Left renal cortex interstitium (tissue), 4 donors: ENCODE measurements at regions not wholly inside any gene's neighbourhood (a gene's known extent, or its start where the extent isn't known, plus 50 kb on each side); places are given as distances from the start of the nearest gene placed in this dataset.

Experiments used
- DNase-seq, 4 donors: peaks; one replicate each; pipeline ENCODE4 v3.0.0-alpha.2; 2013; ENCODE audit warnings: low read depth in 4 of 4, low spot score in 2 of 4, missing footprints in 1 of 4

DNA sequence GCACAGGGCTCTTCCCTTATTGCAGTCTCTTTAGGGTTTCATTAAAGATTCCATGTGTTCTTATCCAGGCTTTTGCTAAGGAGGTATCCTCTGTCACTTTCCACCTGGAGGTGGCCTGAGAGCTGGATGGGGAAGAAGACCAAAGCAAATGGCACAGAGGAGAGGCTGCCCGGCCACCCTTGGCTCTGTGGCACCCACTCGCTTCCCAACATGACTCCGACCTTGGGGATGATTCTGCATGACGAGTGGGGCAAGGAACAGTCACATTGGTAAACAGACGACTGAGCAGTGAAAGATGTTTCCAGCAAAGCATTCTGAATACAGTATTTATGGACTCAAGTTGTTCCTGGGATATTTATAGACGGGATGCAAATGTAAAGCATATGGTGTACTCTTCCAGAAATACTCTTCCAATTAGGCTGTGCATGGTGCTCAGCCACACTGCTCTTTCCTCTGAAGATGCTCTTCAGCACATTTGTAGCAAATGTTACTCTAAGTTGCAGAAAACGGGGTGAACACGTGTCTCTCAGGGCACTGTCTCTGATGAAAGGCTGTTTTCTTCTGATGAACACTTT lies 377.1 kb upstream of the HS6ST1 start:
- no peak for DNase-seq

DNA sequence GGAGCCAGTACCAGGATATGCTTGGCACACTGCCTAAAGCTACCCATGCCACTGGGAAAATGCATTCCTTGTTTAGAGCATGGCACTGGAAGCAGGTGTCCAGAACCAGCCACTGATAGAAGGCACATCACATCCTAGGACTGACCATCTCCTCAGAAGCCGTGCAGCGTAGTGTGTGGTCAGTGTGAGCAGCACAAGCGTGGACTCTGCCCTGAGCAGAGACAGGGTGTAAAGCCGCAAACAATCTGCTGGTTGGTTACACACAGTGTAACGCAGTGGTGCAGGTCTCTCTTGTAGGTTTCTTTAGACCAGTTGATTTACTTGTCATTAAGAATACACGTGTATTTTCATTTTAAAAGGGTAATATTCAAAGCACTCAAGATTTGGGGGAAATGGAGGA lies 377.8 kb upstream of the HS6ST1 start:
- DNase-seq: no peak

DNA sequence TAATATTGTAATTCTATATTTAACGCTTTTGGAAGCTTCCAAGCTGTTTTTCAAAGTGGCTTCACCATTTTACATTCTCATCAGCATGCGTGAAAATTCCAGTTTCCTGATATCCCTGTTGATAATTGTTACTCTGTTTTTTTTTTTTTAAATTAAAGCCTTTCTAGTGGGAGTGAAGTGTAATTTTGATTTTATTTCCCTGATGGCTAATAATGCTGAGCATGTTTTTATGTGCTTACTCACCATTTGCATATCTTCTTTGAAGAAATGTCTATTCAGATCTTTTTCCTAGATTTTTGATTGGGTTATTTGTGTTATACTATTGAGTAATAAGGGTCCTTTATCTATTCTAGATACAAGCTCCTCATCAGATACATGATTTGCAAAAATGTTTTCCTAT lies 382.8 kb upstream of the HS6ST1 start:
- DNase-seq: no peak

DNA sequence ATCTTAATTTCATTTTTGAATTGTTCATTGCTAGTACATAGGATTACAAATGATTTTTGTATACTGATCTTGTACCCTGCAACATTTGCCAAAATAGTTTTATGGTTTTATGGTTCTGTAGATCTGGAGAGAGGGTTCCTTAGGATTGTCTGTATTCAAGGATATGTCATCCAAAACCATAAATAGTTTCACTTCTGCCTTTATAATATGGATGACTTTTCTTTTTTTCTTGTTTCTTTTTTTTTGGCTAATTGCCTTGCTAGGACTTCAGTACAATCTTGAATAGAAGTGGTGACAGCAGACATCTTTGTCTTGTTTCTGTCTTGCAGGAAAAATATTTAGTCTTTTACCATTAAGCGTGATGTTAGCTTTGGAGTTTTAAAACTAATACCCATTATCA lies 383.9 kb upstream of the HS6ST1 start:
- no peak for DNase-seq

DNA sequence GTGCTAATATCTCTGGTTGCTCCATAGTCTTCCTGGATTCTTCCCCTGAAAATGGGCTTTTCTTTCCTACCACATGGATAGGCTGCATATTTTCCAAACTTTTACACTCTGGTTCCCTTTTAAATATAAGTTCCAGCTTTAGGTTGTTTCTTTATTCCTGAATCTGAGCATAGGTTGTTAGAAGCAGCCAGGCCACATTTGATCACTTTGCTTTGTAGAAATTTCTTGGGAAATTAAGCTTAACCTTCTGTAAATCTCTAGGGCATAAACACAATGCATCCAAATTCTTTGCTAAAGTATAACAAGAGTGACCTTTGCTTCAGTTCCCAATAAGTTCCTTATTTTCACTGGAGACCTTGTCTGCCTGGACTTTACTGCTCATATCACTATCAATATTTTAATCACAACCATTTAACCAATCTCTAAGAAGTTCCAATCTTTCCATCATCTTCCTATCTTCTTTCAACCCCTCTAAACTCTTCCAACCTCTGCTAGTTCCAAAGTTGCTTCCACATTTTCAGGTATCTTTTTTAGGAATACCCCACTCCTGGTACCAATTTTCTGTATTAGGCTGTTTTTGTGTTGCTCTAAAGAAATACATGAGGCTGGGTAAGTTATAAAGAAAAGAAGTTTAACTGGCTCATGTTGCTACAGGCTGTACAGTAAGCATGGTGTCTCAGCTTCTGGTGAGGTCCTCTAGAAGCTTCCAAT lies 389.6 kb upstream of the HS6ST1 start:
- no peak for DNase-seq

DNA sequence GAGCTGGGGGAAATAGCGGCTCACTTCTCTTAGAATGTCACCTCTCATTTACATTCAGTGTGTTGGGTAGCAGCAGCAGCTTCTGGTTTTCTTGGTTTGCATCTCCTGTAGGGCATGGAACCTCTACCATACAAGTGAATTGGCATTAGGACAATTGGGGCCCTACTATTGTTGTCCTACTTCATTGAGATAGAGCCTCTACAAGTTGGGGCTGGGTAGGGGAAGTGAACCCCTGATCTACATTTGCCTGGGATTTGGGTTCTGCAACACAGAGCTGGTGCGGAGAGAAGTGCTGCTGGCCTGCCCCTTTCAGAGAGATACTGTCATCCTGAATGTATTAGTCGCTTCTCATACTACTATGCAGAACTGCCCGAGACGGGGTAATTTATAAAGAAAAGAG lies 391.6 kb upstream of the HS6ST1 start:
- DNase-seq: no peak

DNA sequence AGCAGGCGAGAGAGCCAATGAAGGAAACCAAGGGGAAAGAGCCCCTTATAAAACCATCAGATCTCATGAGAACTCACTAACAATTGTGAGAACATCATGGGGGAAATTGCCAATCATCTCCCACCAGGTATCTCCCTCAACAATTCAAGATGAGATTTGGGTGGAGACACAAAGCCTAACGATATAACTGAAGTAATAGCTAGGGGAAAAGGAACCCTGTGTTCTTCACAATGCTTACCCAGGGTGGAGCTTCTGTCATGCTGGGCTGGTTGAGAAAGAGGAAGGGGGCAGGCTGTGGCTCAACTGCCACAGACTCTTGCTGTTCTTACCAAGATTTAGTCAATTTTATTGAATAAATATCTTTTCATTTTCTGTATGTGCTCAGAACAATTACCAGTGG lies 392.1 kb upstream of the HS6ST1 start:
- DNase-seq: no peak

DNA sequence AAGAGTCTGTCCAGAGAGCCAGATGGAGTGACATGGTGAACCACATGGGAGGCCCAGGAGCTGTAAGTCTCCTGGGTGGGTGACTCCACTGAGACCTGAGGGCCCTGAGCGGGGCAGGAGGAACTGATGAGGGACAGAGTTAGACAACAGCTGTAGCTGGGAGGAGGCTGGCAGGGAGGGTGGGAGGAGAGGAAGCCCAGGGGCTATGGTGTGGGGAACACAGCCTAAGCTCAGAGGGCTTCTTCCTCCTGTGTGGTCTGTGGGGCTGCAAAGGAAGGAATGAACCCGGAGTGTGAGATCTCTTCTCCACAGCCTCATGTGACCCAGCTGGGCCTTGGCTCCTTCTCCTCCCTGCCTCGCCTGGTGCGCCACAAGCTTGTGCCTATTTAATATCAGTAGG lies 395.6 kb upstream of the HS6ST1 start:
- no peak for DNase-seq

DNA sequence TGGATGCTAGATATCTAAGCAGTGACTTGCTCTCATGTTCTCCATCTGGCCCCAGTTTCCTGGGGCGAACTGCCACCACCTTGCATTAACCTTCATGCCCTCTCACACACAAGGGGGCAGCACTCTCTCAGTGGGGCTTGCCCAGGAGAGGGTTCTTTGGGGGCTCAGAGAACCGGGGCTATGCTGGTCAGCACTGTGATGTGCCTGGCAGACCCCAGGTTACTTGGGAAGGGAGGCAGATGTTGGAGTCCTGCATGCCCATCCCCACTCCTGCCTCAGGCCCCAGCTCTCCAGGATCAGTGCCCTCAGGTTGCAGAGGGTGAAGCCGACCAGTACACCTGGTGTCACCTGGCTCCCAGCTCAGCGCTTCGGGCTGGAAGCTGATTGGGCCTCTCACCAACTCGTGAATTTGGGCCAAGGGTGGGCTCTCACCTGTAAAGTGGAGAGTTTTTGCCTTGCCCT lies 396.2 kb upstream of the HS6ST1 start:
- no peak for DNase-seq

DNA sequence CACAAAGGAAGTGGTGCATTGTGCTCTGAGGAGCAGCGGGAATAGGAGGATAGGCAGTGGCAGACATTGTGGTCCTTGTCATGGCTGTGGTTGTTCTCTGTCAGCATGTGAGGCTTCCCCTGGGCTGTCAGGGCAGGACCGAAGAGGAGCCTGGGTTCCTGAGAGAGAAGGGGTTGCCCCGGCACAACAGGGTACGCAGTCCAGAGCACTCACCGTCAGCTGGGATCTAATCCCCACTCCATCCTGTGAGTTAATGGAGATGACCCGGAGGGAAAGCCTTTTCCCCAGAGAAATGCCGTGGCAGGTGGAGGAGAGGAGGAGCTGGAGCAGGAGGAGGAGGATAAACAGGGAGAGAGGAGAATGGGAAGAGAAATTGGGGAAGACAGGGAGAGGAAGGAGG lies 396.7 kb upstream of the HS6ST1 start:
- no peak for DNase-seq

DNA sequence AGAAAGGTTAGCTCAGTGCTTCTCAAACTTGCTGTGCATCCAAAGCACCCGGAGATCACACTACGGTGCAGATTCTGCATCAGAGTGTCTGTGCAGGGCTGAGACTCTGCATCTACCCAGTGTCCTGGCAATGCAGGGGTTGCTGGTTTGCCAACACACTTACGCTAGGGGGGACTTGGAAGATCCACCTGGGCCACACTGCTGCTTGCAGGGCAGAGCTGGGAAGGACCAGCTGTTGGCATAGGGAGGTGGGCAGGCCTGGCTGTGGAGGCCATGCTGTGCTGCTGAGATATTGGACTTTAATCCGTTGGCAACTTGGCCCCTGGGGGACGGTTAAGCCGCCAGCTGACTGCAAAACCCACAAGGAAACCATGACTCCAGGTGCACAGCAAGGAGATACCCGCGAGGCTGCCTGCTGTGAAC lies 397.6 kb upstream of the HS6ST1 start:
- no peak for DNase-seq

DNA sequence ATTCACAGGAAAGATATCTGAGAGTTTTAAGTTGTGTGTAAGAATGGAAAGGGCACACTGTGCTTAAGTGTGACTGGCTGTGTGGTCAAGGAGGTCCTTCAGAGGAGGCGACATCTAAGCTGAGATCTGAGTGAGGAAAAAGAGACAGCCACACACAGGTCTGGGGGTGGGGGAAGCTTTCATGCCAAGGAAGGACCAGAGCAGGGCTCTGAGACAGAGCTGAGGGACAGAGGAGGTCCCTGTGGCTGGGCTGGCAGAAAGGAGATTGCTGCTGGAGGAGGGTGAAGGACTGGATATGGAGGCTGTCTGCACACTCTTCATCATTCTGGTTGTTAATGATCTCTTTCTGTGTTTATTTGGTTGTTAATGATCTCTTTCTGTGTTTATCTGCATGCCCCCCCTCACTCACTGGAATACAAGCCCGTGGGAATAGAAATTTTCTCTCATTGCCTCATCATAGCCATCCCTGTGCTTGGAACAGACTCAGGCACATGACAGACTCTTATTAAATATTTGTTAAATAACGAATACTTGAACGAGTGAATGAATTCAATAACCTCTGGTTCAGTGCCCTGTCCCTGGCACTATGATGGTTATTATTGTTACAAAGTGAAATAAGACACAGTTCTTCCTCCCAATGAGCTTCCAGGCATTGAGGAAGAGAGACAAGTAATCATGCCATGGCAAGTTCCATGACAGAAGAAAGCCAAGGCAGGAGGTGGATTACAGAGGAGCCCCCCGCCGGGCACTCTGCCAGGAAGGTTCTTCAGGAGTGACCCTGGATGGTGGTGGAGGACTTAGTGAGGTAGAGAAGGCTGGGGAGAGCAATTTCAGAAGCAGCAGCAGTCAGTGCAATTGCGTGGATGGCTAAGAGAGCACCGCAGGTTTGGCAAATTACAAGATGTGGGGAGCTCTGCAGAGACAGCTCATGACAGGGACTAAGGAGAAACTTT lies 399.4 kb upstream of the HS6ST1 start:
- DNase-seq: no peak

DNA sequence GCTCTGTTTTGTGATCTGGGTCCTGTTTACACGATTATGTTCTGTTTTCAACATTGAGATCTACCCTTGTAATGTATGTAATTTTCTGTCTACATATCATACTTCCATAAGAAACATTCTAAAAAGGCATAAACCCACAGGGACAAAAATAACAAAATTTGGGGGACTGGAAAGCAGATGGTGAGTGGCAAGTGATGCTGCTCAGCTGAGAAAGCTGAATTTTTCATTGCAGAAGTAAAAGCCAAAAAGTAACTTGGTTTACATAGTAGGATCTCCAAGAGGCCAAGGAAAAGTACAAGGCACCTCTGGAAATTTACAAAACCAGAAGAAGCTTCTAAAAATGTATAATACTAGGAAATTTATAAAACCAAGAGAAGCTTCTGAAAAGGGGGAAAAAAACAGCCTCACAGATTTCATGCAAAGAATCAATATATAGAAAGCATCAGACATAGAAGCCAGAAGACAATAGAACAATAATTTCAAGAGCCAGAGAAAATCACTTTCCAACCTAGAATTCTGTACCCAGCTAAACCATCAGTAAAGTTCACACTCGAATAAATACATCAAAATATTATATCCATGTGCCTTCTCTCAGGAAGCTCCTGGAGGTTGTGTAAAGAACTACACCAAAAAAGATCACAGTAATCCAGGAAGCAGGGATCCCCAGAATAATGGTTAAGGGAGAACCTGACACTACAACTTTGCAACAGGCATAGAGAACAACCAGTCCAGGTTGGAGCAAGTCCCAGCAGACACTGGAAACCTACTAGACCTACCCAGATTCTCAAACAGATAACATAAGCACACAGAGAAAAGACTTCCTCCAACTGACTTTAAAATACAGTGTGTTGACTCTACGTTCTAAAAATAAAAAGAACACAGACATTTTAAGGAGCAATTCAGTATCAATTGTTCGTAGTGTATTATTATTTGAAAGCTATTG lies 401.7 kb upstream of the HS6ST1 start:
- no peak for DNase-seq

DNA sequence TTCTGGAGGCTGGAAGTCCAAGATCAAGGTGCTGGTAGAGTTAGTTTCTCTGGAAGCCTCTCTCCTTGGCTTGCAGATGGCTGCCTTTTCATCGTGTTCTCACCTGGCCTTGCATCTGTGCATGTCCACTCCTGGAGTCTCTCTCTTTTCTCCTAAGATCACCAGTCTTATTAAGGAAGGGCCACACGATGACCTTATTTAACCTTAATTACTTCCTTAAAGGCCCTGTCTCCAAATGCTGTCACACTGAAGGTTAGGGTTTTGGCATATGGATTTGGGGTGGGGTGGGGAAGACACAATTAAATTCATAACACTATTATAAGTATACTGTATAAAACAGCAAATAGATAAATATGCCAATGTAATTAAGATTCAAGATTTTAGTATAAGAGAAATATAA lies 402.4 kb upstream of the HS6ST1 start:
- no peak for DNase-seq

DNA sequence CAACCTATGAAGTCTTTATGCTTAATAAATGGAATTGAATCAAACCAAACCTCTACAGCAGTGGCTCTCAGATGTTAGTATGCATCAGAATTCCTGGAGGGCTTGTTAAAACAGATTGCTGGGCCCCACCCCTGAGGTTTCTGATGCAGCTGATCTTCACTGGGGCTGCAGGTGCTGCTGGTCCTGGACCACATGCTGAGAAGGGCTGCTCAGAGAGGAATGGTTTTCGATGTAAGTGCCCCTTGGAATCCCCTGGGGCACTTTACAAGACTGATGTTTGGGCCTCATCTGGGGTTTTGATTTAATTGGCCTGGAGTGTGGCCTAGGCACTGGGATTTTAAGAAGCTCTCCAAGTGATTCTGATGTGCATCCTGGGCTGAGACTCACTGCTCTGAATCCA lies 403.8 kb upstream of the HS6ST1 start:
- no peak for DNase-seq

DNA sequence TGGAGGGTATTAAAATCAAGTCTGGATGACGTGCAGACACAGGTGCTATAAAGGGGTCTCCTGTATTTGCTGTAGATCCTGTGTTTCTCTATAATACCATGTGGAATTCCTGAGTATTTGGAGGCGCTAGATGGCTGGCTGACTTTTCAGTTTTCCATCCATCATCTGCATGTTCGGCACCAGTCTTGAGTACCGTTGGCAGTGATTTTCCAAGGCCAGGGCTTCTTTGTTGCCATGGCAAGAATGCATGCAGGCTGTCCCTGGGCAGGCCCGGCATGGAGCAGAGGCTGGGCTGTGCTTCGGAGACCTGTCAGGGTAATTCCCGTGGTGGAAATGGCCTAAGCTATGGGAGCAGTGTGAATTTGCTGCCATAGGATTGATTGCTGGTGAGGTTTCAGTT lies 405.9 kb upstream of the HS6ST1 start:
- no peak for DNase-seq

DNA sequence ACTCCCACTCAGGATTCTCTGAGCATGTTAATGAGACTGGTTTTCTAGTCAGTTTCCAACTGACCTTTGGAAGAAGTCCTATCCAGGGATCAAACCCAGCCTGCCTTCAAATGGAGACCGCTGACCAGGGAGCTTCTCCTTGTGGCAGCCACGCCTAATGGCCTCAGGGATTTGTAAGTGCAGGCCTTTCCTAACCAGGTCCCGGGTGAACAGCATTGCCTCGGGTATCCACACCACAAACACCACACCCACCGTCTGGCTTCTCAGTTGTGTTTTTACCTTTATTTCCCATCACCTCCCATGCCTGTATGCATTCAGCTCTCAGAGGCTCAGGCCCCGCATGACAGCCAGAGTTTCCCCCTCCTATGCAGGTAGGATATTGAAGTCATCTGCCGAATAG lies 406.3 kb upstream of the HS6ST1 start:
- DNase-seq: no peak

DNA sequence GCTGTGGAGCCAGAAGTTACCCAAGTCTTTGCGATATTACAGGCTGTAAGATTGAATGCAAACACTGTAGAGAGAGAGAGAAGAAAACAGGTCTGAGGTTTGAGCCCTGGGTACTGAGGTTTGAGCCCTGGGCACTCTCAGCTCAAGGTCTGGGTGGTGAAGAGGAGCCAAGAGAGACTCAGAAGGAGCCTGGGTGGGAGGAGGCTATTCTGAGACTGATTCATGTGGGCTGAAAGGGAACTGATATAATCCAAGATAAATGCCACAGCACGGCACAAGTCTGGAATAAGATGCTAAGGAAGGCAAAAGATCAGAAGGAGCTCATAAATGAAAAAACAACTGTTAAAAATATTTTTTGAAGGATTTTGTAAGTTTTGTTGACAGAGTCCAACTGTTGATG lies 407.6 kb upstream of the HS6ST1 start:
- DNase-seq: no peak

DNA sequence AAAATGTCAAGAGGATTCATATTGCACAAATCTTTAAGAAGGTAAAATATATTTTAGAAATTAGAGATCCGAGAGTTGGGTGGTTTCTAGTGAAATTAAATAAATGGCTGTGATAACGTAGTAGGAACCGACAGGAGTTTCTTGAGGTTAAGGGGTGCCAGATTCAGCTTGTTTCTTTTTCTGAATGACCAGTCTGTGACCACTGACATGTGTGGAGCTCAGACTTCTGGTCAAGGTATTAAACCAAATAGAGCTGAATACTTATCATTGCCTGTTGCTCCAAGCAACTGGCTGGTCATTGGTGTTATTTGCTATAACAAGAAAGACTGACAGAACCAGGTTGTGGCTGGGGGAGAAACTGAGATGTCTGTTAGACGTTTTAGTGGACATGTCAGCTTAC lies 408.2 kb upstream of the HS6ST1 start:
- no peak for DNase-seq

DNA sequence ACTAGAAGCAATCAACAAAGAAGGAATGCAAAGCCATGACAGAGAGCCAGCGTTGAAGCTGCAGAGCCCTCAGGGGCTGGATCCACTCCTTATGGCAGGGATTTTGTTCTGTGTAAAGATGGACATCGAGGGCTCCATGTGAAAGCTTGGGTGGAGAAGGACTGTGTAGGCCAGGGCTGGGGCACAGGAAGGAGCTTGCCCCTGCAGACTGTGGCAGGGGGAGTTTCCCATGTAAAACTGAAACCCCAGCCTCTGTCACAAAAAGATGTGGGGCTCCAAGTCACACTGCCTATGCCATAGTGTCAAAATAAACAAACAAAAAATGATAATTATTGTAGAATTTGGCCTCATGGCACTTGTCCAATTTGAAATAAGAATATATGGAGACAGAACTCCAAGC lies 408.7 kb upstream of the HS6ST1 start:
- DNase-seq: no peak

DNA sequence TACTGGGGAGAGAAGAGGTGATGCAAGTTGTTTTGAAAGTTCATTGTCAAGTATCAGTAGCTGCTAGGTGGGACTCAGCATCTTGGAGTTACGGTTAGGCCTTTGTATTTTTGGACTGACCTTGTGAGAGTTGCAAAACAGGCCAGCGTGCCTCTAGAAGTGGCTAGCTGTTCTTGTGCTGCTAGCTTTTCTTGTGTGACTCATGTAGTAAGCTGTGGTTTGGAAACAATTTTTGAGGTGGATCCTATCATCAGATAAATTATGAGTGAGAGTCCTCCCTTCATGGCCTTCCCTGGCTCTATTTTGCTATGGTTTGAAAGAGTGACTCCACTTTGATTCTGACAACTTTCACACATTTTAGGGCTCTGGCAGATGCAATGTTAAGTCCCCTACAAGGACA lies 409.2 kb upstream of the HS6ST1 start:
- no peak for DNase-seq
